T-cell (primary cell): ENCODE measurements at regions not wholly inside any gene's neighbourhood (a gene's known extent, or its start where the extent isn't known, plus 50 kb on each side); places are given as distances from the start of the nearest gene placed in this dataset.

ENCODE experiments used
- ATAC-seq, 4 experiments: fragments of 200-7000 bp in 3 of 4; fragments of 150-1000 bp in 1 of 4; cut with Tn5 transposase; replicated peaks in 1 of 4; 1 replicate in 3 of 4; 2 replicates in 1 of 4; pipeline ENCODE4 v1.10.0; 2021; ENCODE audit warnings: moderate library complexity in 3 of 4, mild to moderate bottlenecking in 2 of 4, moderate number of reproducible peaks in 1 of 4
- CTCF ChIA-PET, 2 donors: fragments of 300-600 bp; sonication (Branson Sonifier 250); formaldehyde crosslinking; loops; one replicate each; lab custom pipeline; 2022; ENCODE audit warnings: antibody characterized with exemption in 2 of 2; lab: Charles Lee
- POLR2A ChIA-PET, 2 donors: fragments of 300-600 bp; sonication (Branson Sonifier 250); formaldehyde crosslinking; loops; one replicate each; lab custom pipeline; 2022; ENCODE audit warnings: antibody characterized with exemption in 2 of 2; lab: Charles Lee
- DNase-seq, 35 experiments: peaks; one replicate each; pipeline versions ENCODE4 v3.0.0 to v3.0.0-alpha.2; 2013 to 2023
- H3K27ac ChIP-seq: one replicate; pipeline ENCODE4 v1.5.1; 2013; ENCODE audit warnings: low read length
- H3K27me3 ChIP-seq, 2 experiments: replicated peaks in 1 of 2; 1 replicate in 1 of 2; 2 replicates in 1 of 2; pipeline versions ENCODE4 v1.6.1 to v1.7.0; 2013; ENCODE audit warnings: low read length in 1 of 2, mixed read lengths in 1 of 2; ENCODE audit not compliant: control insufficient read depth in 2 of 2, insufficient read depth in 2 of 2; ENCODE audit errors: extremely low read depth in 1 of 2
- H3K36me3 ChIP-seq, 2 donors: 1 replicate in 1 of 2; 2 replicates in 1 of 2; pipeline versions ENCODE4 v1.6.1 to v1.7.0; 2013; ENCODE audit warnings: low read length in 1 of 2; ENCODE audit not compliant: control insufficient read depth in 2 of 2, insufficient read depth in 1 of 2; ENCODE audit errors: extremely low read depth in 1 of 2
- H3K4me1 ChIP-seq, 2 experiments: 1 replicate in 1 of 2; 2 replicates in 1 of 2; pipeline versions ENCODE4 v1.6.1 to v1.7.0; 2013; ENCODE audit warnings: low read length in 2 of 2, mixed read lengths in 1 of 2; ENCODE audit not compliant: insufficient read depth in 2 of 2, control insufficient read depth in 1 of 2; ENCODE audit errors: extremely low read depth in 1 of 2
- H3K4me3 ChIP-seq, 2 donors: 1 replicate in 1 of 2; 2 replicates in 1 of 2; pipeline versions ENCODE4 v1.5.1 to v1.7.0; 2013; ENCODE audit warnings: mild to moderate bottlenecking in 2 of 2, low read length in 1 of 2, moderate library complexity in 1 of 2; ENCODE audit not compliant: control insufficient read depth in 1 of 2; ENCODE audit errors: extremely low read depth in 1 of 2
- H3K9me3 ChIP-seq: 2 replicates; pipeline ENCODE4 v1.7.0; 2013
- H3K27ac Mint-ChIP-seq, 2 donors: one replicate each; pipeline ENCODE4 v1.8.0; 2020 to 2021; ENCODE audit warnings: mild to moderate bottlenecking in 2 of 2, mixed read lengths in 2 of 2
- H3K27me3 Mint-ChIP-seq, 2 donors: one replicate each; pipeline ENCODE4 v1.8.0; 2021 to 2022; ENCODE audit warnings: mixed read lengths in 2 of 2
- H3K36me3 Mint-ChIP-seq: one replicate; pipeline ENCODE4 v1.8.0; 2021; ENCODE audit warnings: mixed read lengths
- H3K4me1 Mint-ChIP-seq, 3 donors: one replicate each; pipeline ENCODE4 v1.8.0; 2020 to 2022; ENCODE audit warnings: mixed read lengths in 3 of 3, mild to moderate bottlenecking in 1 of 3
- H3K4me3 Mint-ChIP-seq, 3 donors: one replicate each; pipeline ENCODE4 v1.8.0; 2020 to 2022; ENCODE audit warnings: mild to moderate bottlenecking in 3 of 3, mixed read lengths in 3 of 3, moderate library complexity in 3 of 3
- H3K9me3 Mint-ChIP-seq, 3 donors: one replicate each; pipeline ENCODE4 v1.8.0; 2020 to 2022; ENCODE audit warnings: mixed read lengths in 3 of 3
- WGBS: methylation state at CpG from one replicate; pipeline ENCODE4 v1.1.5; 2013; ENCODE audit warnings: missing lambda C conversion rate; ENCODE audit not compliant: insufficient coverage; 5-methylcytosine and 5-hydroxymethylcytosine counted together

GRCh38 chr6:73898599-73898998, 202.6 kb downstream of the CD109 start:
- no peak overlapping the region for H3K27ac Mint-ChIP-seq
- H3K27me3 Mint-ChIP-seq = peaks cover 4 to 8% of the 10 kb centered on the region in 2 donors
- H3K4me3 Mint-ChIP-seq = no peak overlapping the region
- no peaks in the 10 kb centered on the region for H3K4me1 ChIP-seq
- H3K4me1 Mint-ChIP-seq = no peaks in the 10 kb centered on the region
- ChIA-PET POLR2A (no interaction called here), CTCF (no interaction called here)
- ATAC-seq (no peak), DNase-seq (no peak)
- H3K36me3 ChIP-seq = no peaks in the 10 kb centered on the region
- H3K4me3 ChIP-seq = no peak overlapping the region
- peaks cover 11 to 16% (median 15%) of the 10 kb centered on the region in 3 donors for H3K9me3 Mint-ChIP-seq
- no peaks in the 10 kb centered on the region for H3K36me3 Mint-ChIP-seq
- WGBS = 67% methylated on average over 1 of the region's 3 CpGs
- H3K27me3 ChIP-seq = peaks cover 0 to 6% of the 10 kb centered on the region in 2 experiments
- H3K27ac ChIP-seq = no peak overlapping the region
- H3K9me3 ChIP-seq = peaks cover 3% of the 10 kb centered on the region

- H3K27ac ChIP-seq = no peak overlapping the region
- no peaks in the 10 kb centered on the region for H3K36me3 ChIP-seq
- Mint-ChIP-seq H3K27me3 (peaks cover 0 to 3% of the 10 kb centered on the region in 2 donors), H3K36me3 (no peaks in the 10 kb centered on the region), H3K27ac (no peak overlapping the region), H3K9me3 (peaks cover 0 to 6% (median 0%) of the 10 kb centered on the region in 3 donors), H3K4me1 (no peaks in the 10 kb centered on the region), H3K4me3 (no peak overlapping the region)
- no peaks in the 10 kb centered on the region for H3K4me1 ChIP-seq
- 64% methylated on average over 3 of the region's 4 CpGs for WGBS
- no peak overlapping the region for H3K4me3 ChIP-seq
- ATAC-seq = no peak
- no peaks in the 10 kb centered on the region for H3K27me3 ChIP-seq
- CTCF ChIA-PET = no interaction called here
- H3K9me3 ChIP-seq = no peaks in the 10 kb centered on the region
- POLR2A ChIA-PET = no interaction called here
- no peak for DNase-seq
These were observed 197.7 kb downstream of the CD109 start for GRCh38 chr6:73893696-73894095.

- ChIA-PET CTCF (no interaction called here), POLR2A (no interaction called here)
- Mint-ChIP-seq H3K36me3 (no peaks in the 10 kb centered on the region), H3K4me1 (peaks cover 0 to 14% (median 9%) of the 10 kb centered on the region in 3 donors), H3K9me3 (peaks cover 0 to 6% (median 0%) of the 10 kb centered on the region in 3 donors), H3K27me3 (no peaks in the 10 kb centered on the region), H3K27ac (no peak overlapping the region), H3K4me3 (no peak overlapping the region)
- no peak overlapping the region for H3K27ac ChIP-seq
- no peak overlapping the region for H3K4me3 ChIP-seq
- DNase-seq (no peak), ATAC-seq (no peak)
- H3K4me1 ChIP-seq = peaks cover 0 to 9% of the 10 kb centered on the region in 2 experiments
- no peaks in the 10 kb centered on the region for H3K9me3 ChIP-seq
- WGBS = 100% methylated on average over 1 of the region's 4 CpGs
- no peaks in the 10 kb centered on the region for H3K36me3 ChIP-seq
- H3K27me3 ChIP-seq = no peaks in the 10 kb centered on the region
These were observed 192.0 kb downstream of the CD109 start for GRCh38 chr6:73888050-73888449.

- no peaks in the 10 kb centered on the region for H3K9me3 ChIP-seq
- POLR2A ChIA-PET = no interaction called here
- CTCF ChIA-PET = interaction anchor here in 1 of 2 donors (0.7 kb wide), 1 partner anchor 10 kb away, joined by 3 read pairs; no protein-coding TSS in a partner anchor
These were observed 189.4 kb downstream of the CD109 start for GRCh38 chr6:73885393-73885792.

DNA sequence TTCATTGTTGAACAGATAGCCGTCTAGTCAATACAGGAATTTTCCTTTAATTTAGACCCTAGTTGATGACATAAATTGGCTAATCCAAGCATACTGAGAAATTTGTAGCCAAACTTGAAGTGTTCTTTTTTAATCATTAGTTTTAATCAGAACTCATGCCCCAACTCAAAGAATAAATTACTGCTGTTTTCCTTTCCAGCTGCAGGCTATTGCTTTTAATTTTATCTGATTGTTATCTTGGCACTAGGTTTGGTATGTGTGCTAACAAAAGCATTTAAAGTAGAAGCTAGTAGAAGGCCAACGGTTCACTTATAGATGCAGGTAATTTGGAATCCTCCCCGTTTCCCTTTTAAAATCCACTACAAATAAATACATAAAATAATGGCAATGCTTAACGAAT, 188.5 kb downstream of the CD109 start:
- ChIA-PET POLR2A (no interaction called here), CTCF (no interaction called here)
- H3K36me3 Mint-ChIP-seq = no peaks in the 10 kb centered on the region
- DNase-seq (no peak), ATAC-seq (no peak)
- Histone ChIP-seq H3K9me3 (no peaks in the 10 kb centered on the region), H3K4me1 (peaks cover 0 to 9% of the 10 kb centered on the region in 2 experiments), H3K4me3 (no peak overlapping the region), H3K27me3 (no peaks in the 10 kb centered on the region), H3K36me3 (no peaks in the 10 kb centered on the region), H3K27ac (no peak overlapping the region)
- WGBS = no CpG with 5 or more reads among the region's 4 CpGs
- H3K9me3 Mint-ChIP-seq = no peaks in the 10 kb centered on the region
- peaks cover 0 to 14% (median 9%) of the 10 kb centered on the region in 3 donors for H3K4me1 Mint-ChIP-seq
- no peak overlapping the region for H3K4me3 Mint-ChIP-seq
- no peak overlapping the region for H3K27ac Mint-ChIP-seq
- no peaks in the 10 kb centered on the region for H3K27me3 Mint-ChIP-seq

More at GRCh38 chr6:73885393-73885792, 189.4 kb downstream of the CD109 start:
- Mint-ChIP-seq H3K4me3 (no peak overlapping the region), H3K36me3 (no peaks in the 10 kb centered on the region), H3K9me3 (no peaks in the 10 kb centered on the region), H3K4me1 (peaks cover 0 to 14% (median 9%) of the 10 kb centered on the region in 3 donors), H3K27ac (no peak overlapping the region), H3K27me3 (no peaks in the 10 kb centered on the region)
- peaks cover 0 to 9% of the 10 kb centered on the region in 2 experiments for H3K4me1 ChIP-seq
- DNase-seq (no peak), ATAC-seq (no peak)
- WGBS = 96% methylated on average over 4 of the region's 7 CpGs
- no peak overlapping the region for H3K27ac ChIP-seq
- no peaks in the 10 kb centered on the region for H3K36me3 ChIP-seq
- no peaks in the 10 kb centered on the region for H3K27me3 ChIP-seq
- H3K4me3 ChIP-seq = no peak overlapping the region

- POLR2A ChIA-PET = no interaction called here
- peaks cover 0 to under 1% (median 0%) of the 10 kb centered on the region in 3 donors for H3K9me3 Mint-ChIP-seq
- H3K4me3 ChIP-seq = no peak overlapping the region
- H3K27me3 ChIP-seq = peaks cover 0 to 1% of the 10 kb centered on the region in 2 experiments
- H3K36me3 Mint-ChIP-seq = no peaks in the 10 kb centered on the region
- H3K36me3 ChIP-seq = no peaks in the 10 kb centered on the region
- no peak overlapping the region for H3K27ac ChIP-seq
- CTCF ChIA-PET = no interaction called here
- no peaks in the 10 kb centered on the region for H3K9me3 ChIP-seq
- no peak for ATAC-seq
- WGBS = 60% methylated on average over 3 of the region's 8 CpGs
- no peak for DNase-seq
- no peaks in the 10 kb centered on the region for H3K4me1 ChIP-seq
- H3K4me1 Mint-ChIP-seq = peaks cover 0 to 1% (median under 1%) of the 10 kb centered on the region in 3 donors
- no peak overlapping the region for H3K27ac Mint-ChIP-seq
- H3K27me3 Mint-ChIP-seq = peaks cover 2 to 4% of the 10 kb centered on the region in 2 donors
- no peak overlapping the region for H3K4me3 Mint-ChIP-seq
These were observed 183.7 kb downstream of the CD109 start for GRCh38 chr6:73879501-73880293.
